G401.6 (cell line): ENCODE measurements at regions not wholly inside any gene's neighbourhood (a gene's known extent, or its start where the extent isn't known, plus 50 kb on each side); places are given as distances from the start of the nearest gene placed in this dataset.
A peak's percentile ranks its signal among the peaks of the same experiment; 100 is the strongest.
"Not testable (repeated sequence)": the region's sequence is repeated elsewhere in the genome, so short reads cannot be mapped to it uniquely, and the experiment has no call there.

Source experiments
- FAIRE-seq: peaks from 2 replicates; lab custom pipeline; 2012; peaks lifted over from hg19 to GRCh38; lab: Jason Lieb, UNC

DNA sequence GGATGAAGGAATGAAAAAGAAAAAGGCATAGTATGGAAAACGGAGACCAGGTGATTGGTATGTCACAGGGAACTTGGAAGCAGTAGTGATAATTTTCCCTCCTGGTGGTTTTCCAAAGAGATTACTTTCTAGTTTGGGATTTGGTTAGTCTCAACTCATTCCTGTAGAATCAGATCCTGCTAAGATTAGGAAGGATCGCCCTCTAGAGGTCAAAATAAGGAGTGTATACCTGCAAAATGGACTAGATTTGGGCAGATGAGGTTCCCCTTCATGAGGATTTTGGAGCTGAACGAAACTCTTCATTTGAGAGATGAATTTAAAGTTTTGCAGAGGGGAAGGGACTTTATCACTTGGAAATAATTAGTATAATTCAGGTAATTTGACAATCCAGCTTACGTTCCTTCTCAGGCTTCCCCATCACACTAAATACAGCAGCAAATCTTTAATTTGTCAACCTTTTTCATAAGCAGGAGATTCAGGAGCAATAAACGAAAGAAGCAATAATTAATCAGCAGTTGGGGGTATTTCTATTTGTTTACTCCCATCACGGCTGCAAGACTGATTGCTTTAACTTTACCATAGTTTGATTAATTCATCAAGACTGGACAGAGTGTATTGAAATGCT is 65.2 kb downstream of the CCDC195 start:
- peak; percentile 69 for FAIRE-seq

DNA sequence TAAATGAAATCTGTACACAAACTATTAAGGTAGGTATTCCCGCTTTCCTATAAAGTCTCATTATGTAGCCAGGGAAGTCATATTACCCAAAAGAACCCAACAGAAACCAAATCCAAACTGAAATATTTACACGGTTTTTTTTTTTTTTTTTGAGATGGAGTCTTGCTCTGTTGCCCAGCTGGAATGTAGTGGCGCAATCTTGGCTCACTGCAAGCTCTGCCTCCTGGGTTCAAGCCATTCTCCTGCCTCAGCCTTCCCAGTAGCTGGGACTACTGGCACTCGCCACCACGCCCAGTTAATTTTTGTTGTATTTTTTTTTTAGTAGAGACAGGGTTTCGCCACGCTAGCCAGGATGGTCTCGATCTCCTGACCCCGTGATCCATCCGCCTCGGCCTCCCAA is 62.5 kb upstream of the CUL3 start:
- FAIRE-seq, result not testable (repeated sequence)

DNA sequence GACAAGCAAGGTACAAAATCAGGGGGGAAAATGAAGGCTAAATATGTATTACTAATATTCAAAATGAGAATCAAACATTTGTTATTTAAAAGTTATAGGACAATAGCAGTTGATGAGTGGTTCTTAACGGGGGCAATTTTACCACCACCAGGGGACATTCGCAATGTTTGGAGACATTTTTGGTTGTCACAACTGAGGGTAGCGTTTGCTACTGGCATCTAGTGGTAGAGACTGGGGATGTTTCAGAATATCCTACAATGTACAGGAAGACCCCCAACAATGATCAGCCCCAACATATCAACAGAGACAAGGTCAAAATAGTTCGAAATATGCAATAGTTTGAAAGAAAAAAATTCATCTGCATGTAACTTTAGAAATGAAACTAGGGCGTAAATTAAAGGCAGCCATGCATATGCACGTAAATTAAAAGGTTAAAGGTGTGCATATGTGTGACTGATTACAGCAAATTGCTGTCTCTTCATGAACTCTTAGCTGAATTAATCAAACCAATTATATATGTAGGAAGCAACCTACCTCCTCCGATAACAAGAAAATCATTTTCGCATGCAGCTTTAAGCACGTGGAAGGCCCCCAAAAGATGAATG is 61.2 kb upstream of the CUL3 start:
- no peak for FAIRE-seq

DNA sequence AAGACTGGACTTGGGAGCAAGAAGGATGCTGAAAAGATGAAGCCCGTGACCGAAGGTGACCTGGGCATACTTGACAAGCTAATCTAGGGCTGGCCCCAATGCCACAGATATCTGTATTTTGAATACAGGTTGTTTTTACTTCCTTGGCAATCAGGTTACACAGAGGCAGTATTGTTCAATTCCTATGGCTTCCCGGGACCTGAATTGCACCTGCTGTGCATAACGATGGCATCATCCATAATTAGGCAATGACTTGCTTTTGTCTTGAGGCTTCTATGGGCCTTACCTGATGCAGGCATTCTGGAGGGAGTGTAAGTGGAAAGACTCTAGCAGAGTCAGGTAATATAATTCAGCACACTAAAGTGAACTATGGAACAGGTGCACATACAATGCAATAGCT is 60.6 kb upstream of the CUL3 start:
- FAIRE-seq, result no peak

DNA sequence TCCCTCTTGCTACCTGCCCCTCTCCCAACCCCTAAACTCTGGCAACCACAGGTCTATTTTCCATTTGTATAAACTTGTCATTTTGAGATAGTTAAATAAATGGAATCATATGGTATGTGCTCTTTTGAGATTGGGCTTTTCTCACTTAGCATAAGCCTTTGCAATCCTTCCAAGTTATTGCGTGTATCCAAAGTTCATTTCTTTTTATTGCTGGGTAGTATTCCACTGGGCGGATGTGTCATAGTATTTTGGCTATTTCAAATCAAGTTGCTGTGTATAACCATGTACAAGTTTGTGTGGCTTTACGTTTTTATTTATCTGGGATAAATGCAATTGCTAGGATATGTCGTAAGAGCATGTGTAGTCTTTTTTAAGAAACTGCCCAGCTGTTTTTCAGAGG is 55.5 kb upstream of the CUL3 start:
- FAIRE-seq, result no peak

GRCh38 chr2:224638301-224638823 is 53.2 kb upstream of the CUL3 start:
- no peak for FAIRE-seq
